H1 (cell line): ENCODE measurements at regions not wholly inside any gene's neighbourhood (a gene's known extent, or its start where the extent isn't known, plus 50 kb on each side); places are given as distances from the start of the nearest gene placed in this dataset.

Experiments used
- CTCF ChIA-PET: fragments of 300-600 bp; sonication (Branson Sonifier 250); formaldehyde crosslinking; loops from one replicate; lab custom pipeline; 2021; ENCODE audit not compliant: partially characterized antibody; lab: Charles Lee
- POLR2A ChIA-PET: fragments of 300-600 bp; sonication (Branson Sonifier 250); formaldehyde crosslinking; loops from one replicate; lab custom pipeline; 2021; ENCODE audit warnings: inconsistent platforms; ENCODE audit not compliant: partially characterized antibody; lab: Charles Lee
- DNase-seq, 2 experiments: peaks; one replicate each; pipeline versions ENCODE4 v3.0.0 to v3.0.0-alpha.2; 2010 to 2022; ENCODE audit warnings: low spot score in 2 of 2, low read depth in 1 of 2, mixed read lengths in 1 of 2
- FAIRE-seq: peaks from 2 replicates; lab custom pipeline; 2011; peaks lifted over from hg19 to GRCh38; lab: Jason Lieb, UNC
- H2AFZ ChIP-seq: 2 replicates; pipeline ENCODE4 v1.8.1; 2012; ENCODE audit warnings: low read length, inconsistent platforms
- H2AK5ac ChIP-seq: 2 replicates; pipeline ENCODE4 v1.6.1; 2013; ENCODE audit warnings: low read depth, low read length
- H2BK120ac ChIP-seq: replicated peaks from 2 replicates; pipeline ENCODE3; 2013; ENCODE audit warnings: low read depth, low read length, inconsistent platforms
- H2BK12ac ChIP-seq: 2 replicates; pipeline ENCODE4 v1.6.1; 2013; ENCODE audit warnings: low read depth, low read length
- H2BK15ac ChIP-seq: 2 replicates; pipeline ENCODE4 v1.6.1; 2013; ENCODE audit warnings: low read length
- H2BK20ac ChIP-seq: 2 replicates; pipeline ENCODE4 v1.6.1; 2013; ENCODE audit warnings: low read length
- H2BK5ac ChIP-seq: 2 replicates; pipeline ENCODE4 v1.6.1; 2013; ENCODE audit warnings: low read depth, low read length
- H3K14ac ChIP-seq: 2 replicates; pipeline ENCODE4 v1.6.1; 2013; ENCODE audit warnings: inconsistent platforms; ENCODE audit not compliant: insufficient read length
- H3K18ac ChIP-seq: 2 replicates; pipeline ENCODE4 v1.6.1; 2013; ENCODE audit warnings: low read length; ENCODE audit errors: extremely low read depth
- H3K23ac ChIP-seq: 2 replicates; pipeline ENCODE4 v1.6.1; 2013; ENCODE audit warnings: inconsistent platforms; ENCODE audit not compliant: insufficient read length
- H3K23me2 ChIP-seq: 2 replicates; pipeline ENCODE4 v1.6.1; 2013; ENCODE audit warnings: low read depth, low read length
- H3K27ac ChIP-seq: 2 replicates; pipeline ENCODE4 v1.6.1; 2011; ENCODE audit warnings: low read depth, low read length, inconsistent platforms
- H3K27me3 ChIP-seq, 4 experiments: replicated peaks in 1 of 4; 1 replicate in 1 of 4; 2 replicates in 3 of 4; pipeline versions ENCODE4 v1.6.1 to v1.8.1; 2011 to 2013; ENCODE audit warnings: low read length in 3 of 4, mild to moderate bottlenecking in 3 of 4, inconsistent platforms in 2 of 4, mixed read lengths in 2 of 4, moderate library complexity in 1 of 4; ENCODE audit not compliant: control insufficient read depth in 3 of 4, insufficient read depth in 3 of 4; ENCODE audit errors: extremely low read depth in 1 of 4
- H3K36me3 ChIP-seq, 4 experiments: 2 replicates each; pipeline versions ENCODE4 v1.6.1 to v1.8.1; 2011 to 2013; ENCODE audit warnings: mild to moderate bottlenecking in 4 of 4, low read length in 3 of 4, moderate library complexity in 2 of 4, control low read depth in 1 of 4, inconsistent platforms in 1 of 4; ENCODE audit not compliant: insufficient read depth in 4 of 4, control insufficient read depth in 2 of 4
- H3K4ac ChIP-seq: replicated peaks from 2 replicates; pipeline ENCODE3; 2013; ENCODE audit warnings: low read length, low read depth, mixed read lengths, inconsistent platforms; ENCODE audit not compliant: insufficient read length
- H3K4me1 ChIP-seq, 4 experiments: replicated peaks in 1 of 4; 1 replicate in 1 of 4; 2 replicates in 3 of 4; pipeline versions ENCODE4 v1.6.1 to v1.8.1; 2011 to 2013; ENCODE audit warnings: low read length in 3 of 4, inconsistent platforms in 2 of 4, mixed read lengths in 1 of 4; ENCODE audit not compliant: insufficient read depth in 4 of 4, control insufficient read depth in 3 of 4
- H3K4me2 ChIP-seq, 2 experiments: 2 replicates each; pipeline versions ENCODE4 v1.6.1 to v1.8.1; 2011 to 2013; ENCODE audit warnings: low read depth in 2 of 2, low read length in 2 of 2, control low read depth in 1 of 2, inconsistent platforms in 1 of 2, mild to moderate bottlenecking in 1 of 2; ENCODE audit not compliant: insufficient read depth in 1 of 2
- H3K4me3 ChIP-seq, 4 experiments: fragments of 200-600, 300-600 bp in 1 of 4; sonication (generic), shearing (Covaris generic), sonication (Bioruptor Twin) in 1 of 4; 2 replicates each; pipeline versions ENCODE4 v1.5.1 to v1.8.1; 2011 to 2016; ENCODE audit warnings: low read length in 4 of 4, low read depth in 3 of 4, control low read depth in 2 of 4, inconsistent platforms in 2 of 4, mild to moderate bottlenecking in 2 of 4, mixed read lengths in 1 of 4, moderate library complexity in 1 of 4; ENCODE audit not compliant: insufficient read depth in 2 of 4; ENCODE audit errors: extremely low read depth in 1 of 4
- H3K56ac ChIP-seq: replicated peaks from 2 replicates; pipeline ENCODE3; 2013; ENCODE audit warnings: low read depth, mild to moderate bottlenecking, mixed read lengths, low read length, inconsistent platforms; ENCODE audit not compliant: insufficient read length
- H3K79me1 ChIP-seq: 2 replicates; pipeline ENCODE4 v1.6.1; 2013; ENCODE audit warnings: low read depth, low read length, control low read depth
- H3K79me2 ChIP-seq, 2 experiments: 2 replicates each; pipeline versions ENCODE4 v1.6.1 to v1.8.1; 2012 to 2013; ENCODE audit warnings: low read length in 2 of 2, mild to moderate bottlenecking in 2 of 2, inconsistent platforms in 1 of 2; ENCODE audit not compliant: insufficient read depth in 2 of 2, control insufficient read depth in 1 of 2
- H3K9ac ChIP-seq, 4 experiments: replicated peaks in 1 of 4; 1 replicate in 1 of 4; 2 replicates in 3 of 4; pipeline versions ENCODE4 v1.6.1 to v1.8.1; 2011 to 2013; ENCODE audit warnings: low read depth in 3 of 4, low read length in 3 of 4, control low read depth in 2 of 4, mild to moderate bottlenecking in 2 of 4, moderate library complexity in 2 of 4, inconsistent platforms in 1 of 4; ENCODE audit errors: extremely low read depth in 1 of 4
- H3K9me3 ChIP-seq, 2 experiments: 2 replicates each; pipeline versions ENCODE4 v1.6.1 to v1.8.1; 2012 to 2013; ENCODE audit warnings: mild to moderate bottlenecking in 2 of 2, moderate library complexity in 2 of 2, control low read depth in 1 of 2, inconsistent platforms in 1 of 2, low read depth in 1 of 2, low read length in 1 of 2, mixed read lengths in 1 of 2; ENCODE audit not compliant: insufficient read depth in 2 of 2
- H4K20me1 ChIP-seq, 2 experiments: replicated peaks in 1 of 2; 2 replicates each; pipeline versions ENCODE3 to v1.8.1; 2011 to 2013; ENCODE audit warnings: inconsistent platforms in 2 of 2, low read length in 2 of 2, mild to moderate bottlenecking in 1 of 2; ENCODE audit not compliant: insufficient read depth in 2 of 2, control insufficient read depth in 1 of 2
- H4K5ac ChIP-seq: 2 replicates; pipeline ENCODE4 v1.6.1; 2013; ENCODE audit warnings: low read length, low read depth, mixed read lengths, inconsistent platforms; ENCODE audit not compliant: insufficient read length
- H4K8ac ChIP-seq: 2 replicates; pipeline ENCODE4 v1.8.0; 2013; ENCODE audit warnings: mild to moderate bottlenecking, moderate library complexity, low read length, inconsistent platforms; ENCODE audit not compliant: insufficient read depth; ENCODE audit errors: extremely low read depth
- H4K91ac ChIP-seq: replicated peaks from 2 replicates; pipeline ENCODE3; 2013; ENCODE audit warnings: low read length, mixed read lengths, inconsistent platforms; ENCODE audit not compliant: insufficient read length
- ASH2L ChIP-seq: fragments of 200-600, 300-600 bp; sonication (generic); IDR thresholded peaks from one replicate; pipeline ENCODE4 v1.7.1; 2017; ENCODE audit warnings: low read length
- BACH1 ChIP-seq: IDR thresholded peaks from 2 replicates; pipeline ENCODE4 v1.6.1; 2012; ENCODE audit warnings: low read length, improper control_type of control experiment
- CBX8 ChIP-seq: fragments of 300-800, 300-1000 bp; sonication (generic); IDR thresholded peaks from 2 replicates; pipeline ENCODE4 v1.7.1; 2016; ENCODE audit warnings: low read depth, low read length, borderline replicate concordance
- CREB1 ChIP-seq: IDR thresholded peaks from 2 replicates; pipeline ENCODE4 v1.6.1; 2012; ENCODE audit warnings: inconsistent platforms
- GTF2F1 ChIP-seq: IDR thresholded peaks from 2 replicates; pipeline ENCODE4 v1.6.1; 2012; ENCODE audit warnings: low read depth, low read length, improper control_type of control experiment, borderline replicate concordance
- HDAC2 ChIP-seq, 2 experiments: fragments of 300-600 bp in 1 of 2; sonication (generic) in 1 of 2; IDR thresholded peaks; 2 replicates each; pipeline ENCODE4 v1.6.1; 2011 to 2012; ENCODE audit warnings: low read depth in 2 of 2, low read length in 2 of 2, mild to moderate bottlenecking in 2 of 2, moderate library complexity in 2 of 2, borderline replicate concordance in 1 of 2, inconsistent platforms in 1 of 2
- JUN ChIP-seq: IDR thresholded peaks from 2 replicates; pipeline ENCODE4 v1.6.1; 2011; ENCODE audit warnings: low read depth, mild to moderate bottlenecking, improper control_type of control experiment, low read length
- JUND ChIP-seq: IDR thresholded peaks from 2 replicates; pipeline ENCODE4 v1.6.1; 2011; ENCODE audit warnings: mild to moderate bottlenecking, improper control_type of control experiment, low read length
- KDM1A ChIP-seq: fragments of 200-600, 300-600 bp; sonication (generic); IDR thresholded peaks from 2 replicates; pipeline ENCODE4 v1.7.1; 2016; ENCODE audit warnings: mild to moderate bottlenecking, low read length, borderline replicate concordance
- MAFK ChIP-seq: IDR thresholded peaks from 2 replicates; pipeline ENCODE4 v1.6.1; 2012; ENCODE audit warnings: low read depth, mild to moderate bottlenecking, improper control_type of control experiment, low read length
- NANOG ChIP-seq: IDR thresholded peaks from 2 replicates; pipeline ENCODE4 v1.6.1; 2011; ENCODE audit warnings: low read length, low read depth, mild to moderate bottlenecking, inconsistent platforms; ENCODE audit not compliant: insufficient read depth, poor library complexity, severe bottlenecking
- RAD21 ChIP-seq, 2 experiments: IDR thresholded peaks in 1 of 2; conservative IDR thresholded peaks in 1 of 2; 2 replicates each; pipeline ENCODE4 v1.6.1; 2011; ENCODE audit warnings: low read depth in 2 of 2, low read length in 2 of 2, improper control_type of control experiment in 1 of 2, inconsistent platforms in 1 of 2, mild to moderate bottlenecking in 1 of 2, moderate library complexity in 1 of 2
- SIX5 ChIP-seq: IDR thresholded peaks from 2 replicates; pipeline ENCODE4 v1.6.1; 2011; ENCODE audit warnings: mild to moderate bottlenecking, low read depth, low read length
- TAF1 ChIP-seq: IDR thresholded peaks from 2 replicates; pipeline ENCODE4 v1.6.1; 2011; ENCODE audit warnings: mild to moderate bottlenecking, low read depth, low read length
- WGBS, 2 experiments: shearing (Covaris generic) in 1 of 2; methylation state at CpG; one replicate each; pipeline versions ENCODE4 v1.1.6 to v1.1.7; 2013 to 2015; ENCODE audit warnings: low lambda C conversion rate in 2 of 2, mixed read lengths in 2 of 2, inconsistent platforms in 1 of 2, low coverage in 1 of 2, missing lambda C conversion rate in 1 of 2; ENCODE audit not compliant: insufficient replicate concordance in 2 of 2, insufficient coverage in 1 of 2, insufficient read length in 1 of 2; ENCODE audit errors: extremely low coverage in 1 of 2, missing lambda C conversion rate in 1 of 2; 5-methylcytosine and 5-hydroxymethylcytosine counted together

DNA sequence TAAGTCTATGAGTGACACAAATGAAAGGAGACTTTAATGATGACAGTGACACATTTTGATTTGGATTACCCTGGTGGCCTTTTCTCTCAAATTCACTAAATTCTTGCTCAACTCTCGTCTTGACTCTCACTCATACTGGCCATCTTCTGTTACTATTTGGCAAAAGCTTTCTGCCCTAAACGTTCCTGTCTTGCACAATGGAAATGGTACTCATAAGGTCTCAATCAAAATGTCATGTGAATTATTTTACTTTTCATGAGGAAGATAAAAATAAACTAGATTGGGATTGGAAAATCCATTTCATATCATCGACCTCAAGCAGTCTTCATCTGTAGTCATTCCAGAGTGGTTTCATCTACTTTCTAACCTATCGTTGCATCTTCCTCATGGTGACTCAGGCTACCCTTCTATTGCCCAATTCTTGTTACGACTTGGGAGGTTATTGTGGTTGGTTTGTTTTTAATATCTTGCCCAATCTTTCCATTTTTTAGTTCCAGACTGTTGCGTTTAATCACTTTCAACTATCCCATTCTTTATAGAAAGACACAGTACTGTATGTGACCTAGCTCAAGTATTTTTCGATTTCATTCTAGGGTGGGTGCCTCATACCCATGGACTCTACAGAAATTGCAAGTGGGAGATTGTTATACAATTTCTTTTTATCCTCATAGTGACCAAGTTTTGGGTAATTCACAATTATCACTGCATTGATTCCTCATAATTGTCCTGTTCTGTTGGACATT, 317.2 kb upstream of the KCNJ16 start:
- TF ChIP-seq MAFK (no peak), ASH2L (no peak), BACH1 (no peak), TAF1 (no peak), CREB1 (no peak), GTF2F1 (no peak), JUND (no peak), SIX5 (no peak), HDAC2 (IDR thresholded peaks at IDR 0.05; ENCODE audit: borderline replicate concordance in 1 of 2, low read depth in 2 of 2, low read length in 2 of 2) (no peak), KDM1A (no peak), CBX8 (no peak), NANOG (no peak), JUN (no peak), RAD21 (IDR thresholded peaks at IDR 0.05 in 1 of 2, conservative IDR thresholded peaks at IDR 0.05 in 1 of 2; ENCODE audit: low read depth in 2 of 2, low read length in 2 of 2) (no peak)
- no peak overlapping the region for H2AFZ ChIP-seq
- no peak overlapping the region for H4K91ac ChIP-seq
- no peak overlapping the region for H3K4me3 ChIP-seq
- FAIRE-seq (no peak), DNase-seq (no peak)
- H3K23me2 ChIP-seq, result no peaks in the 10 kb centered on the region
- no peak overlapping the region for H3K4ac ChIP-seq
- H3K79me2 ChIP-seq, result no peaks in the 10 kb centered on the region
- H3K27ac ChIP-seq, result no peak overlapping the region
- ChIA-PET CTCF (interaction anchor here (0.6 kb wide), 1 partner anchor 593 kb away, joined by 4 read pairs; no protein-coding TSS in a partner anchor), POLR2A (interaction anchor here (0.5 kb wide), 1 partner anchor 545 kb away, joined by 3 read pairs; no protein-coding TSS in a partner anchor)
- no peak overlapping the region for H4K5ac ChIP-seq
- H3K56ac ChIP-seq, result no peak overlapping the region
- H2BK20ac ChIP-seq, result no peak overlapping the region
- H4K8ac ChIP-seq, result no peak overlapping the region
- H3K23ac ChIP-seq, result no peak overlapping the region
- no peak overlapping the region for H2BK15ac ChIP-seq
- no peak overlapping the region for H2BK5ac ChIP-seq
- no peaks in the 10 kb centered on the region for H3K9me3 ChIP-seq
- H4K20me1 ChIP-seq, result no peaks in the 10 kb centered on the region
- no peak overlapping the region for H3K14ac ChIP-seq
- no peak overlapping the region for H3K4me2 ChIP-seq
- H3K79me1 ChIP-seq, result no peaks in the 10 kb centered on the region
- no peaks in the 10 kb centered on the region for H3K36me3 ChIP-seq
- no peak overlapping the region for H3K18ac ChIP-seq
- H2AK5ac ChIP-seq, result no peak overlapping the region
- 73% methylated on average over 7 of the region's 7 CpGs; no CpG with 5 or more reads in 1 of the 2 experiments for WGBS, 2 experiments
- no peak overlapping the region for H3K9ac ChIP-seq
- H2BK12ac ChIP-seq, result no peak overlapping the region
- H3K27me3 ChIP-seq, result no peaks in the 10 kb centered on the region
- H3K4me1 ChIP-seq, result no peaks in the 10 kb centered on the region
- H2BK120ac ChIP-seq, result no peak overlapping the region
